Trophoblast cell (in vitro differentiated cells and primary cell): ENCODE measurements at regions not wholly inside any gene's neighbourhood (a gene's known extent, or its start where the extent isn't known, plus 50 kb on each side); places are given as distances from the start of the nearest gene placed in this dataset.
A peak's percentile ranks its signal among the peaks of the same experiment; 100 is the strongest.

Experiments used
- DNase-seq, 2 donors: peaks; one replicate each; pipeline ENCODE4 v3.0.0-alpha.2; 2016
- H2AFZ ChIP-seq: 2 replicates; pipeline ENCODE4 v1.6.1; 2013; ENCODE audit warnings: low read length, moderate library complexity, mild to moderate bottlenecking; ENCODE audit not compliant: insufficient read depth, poor library complexity
- H2AK5ac ChIP-seq: 2 replicates; pipeline ENCODE4 v1.6.1; 2013; ENCODE audit warnings: mild to moderate bottlenecking, low read length
- H2BK120ac ChIP-seq: 2 replicates; pipeline ENCODE4 v1.6.1; 2013; ENCODE audit warnings: low read length, mild to moderate bottlenecking, moderate library complexity; ENCODE audit not compliant: insufficient read depth, poor library complexity
- H2BK12ac ChIP-seq: 2 replicates; pipeline ENCODE4 v1.6.1; 2013; ENCODE audit warnings: mild to moderate bottlenecking, low read length, moderate library complexity
- H2BK5ac ChIP-seq: 2 replicates; pipeline ENCODE4 v1.6.1; 2013; ENCODE audit warnings: low read length, low read depth, moderate library complexity, mild to moderate bottlenecking; ENCODE audit not compliant: poor library complexity
- H3K14ac ChIP-seq: 2 replicates; pipeline ENCODE4 v1.6.1; 2013; ENCODE audit warnings: mild to moderate bottlenecking, low read length
- H3K18ac ChIP-seq: 2 replicates; pipeline ENCODE4 v1.6.1; 2013; ENCODE audit warnings: mild to moderate bottlenecking, low read length
- H3K23ac ChIP-seq: 2 replicates; pipeline ENCODE4 v1.6.1; 2013; ENCODE audit warnings: low read length
- H3K27ac ChIP-seq: 2 replicates; pipeline ENCODE4 v1.5.1; 2013; ENCODE audit warnings: low read depth, mild to moderate bottlenecking, inconsistent platforms, low read length, moderate library complexity
- H3K27me3 ChIP-seq: 2 replicates; pipeline ENCODE4 v1.6.1; 2013; ENCODE audit warnings: inconsistent platforms, mild to moderate bottlenecking, low read length, moderate library complexity; ENCODE audit not compliant: insufficient read depth
- H3K36me3 ChIP-seq, 2 experiments: 1 replicate in 1 of 2; 2 replicates in 1 of 2; pipeline ENCODE4 v1.6.1; 2013; ENCODE audit warnings: low read length in 2 of 2, mild to moderate bottlenecking in 2 of 2, moderate library complexity in 1 of 2; ENCODE audit not compliant: insufficient read depth in 2 of 2, control insufficient read depth in 1 of 2
- H3K4ac ChIP-seq: 2 replicates; pipeline ENCODE4 v1.6.1; 2013; ENCODE audit warnings: low read depth, mild to moderate bottlenecking, low read length, moderate library complexity
- H3K4me1 ChIP-seq, 2 experiments: 1 replicate in 1 of 2; 2 replicates in 1 of 2; pipeline ENCODE4 v1.6.1; 2013; ENCODE audit warnings: low read length in 2 of 2, mild to moderate bottlenecking in 2 of 2, moderate library complexity in 1 of 2; ENCODE audit not compliant: insufficient read depth in 2 of 2, control insufficient read depth in 1 of 2
- H3K4me2 ChIP-seq: 2 replicates; pipeline ENCODE4 v1.6.1; 2013; ENCODE audit warnings: inconsistent platforms, mild to moderate bottlenecking, low read length, moderate library complexity
- H3K4me3 ChIP-seq: 2 replicates; pipeline ENCODE4 v1.5.1; 2013; ENCODE audit warnings: mild to moderate bottlenecking, low read depth, low read length, inconsistent platforms
- H3K79me1 ChIP-seq: one replicate; pipeline ENCODE4 v1.6.1; 2013; ENCODE audit warnings: low read length
- H3K79me2 ChIP-seq: 2 replicates; pipeline ENCODE4 v1.6.1; 2013; ENCODE audit warnings: low read length, mild to moderate bottlenecking; ENCODE audit not compliant: control insufficient read depth, insufficient read depth, poor library complexity
- H3K9ac ChIP-seq: 2 replicates; pipeline ENCODE4 v1.6.1; 2013; ENCODE audit warnings: mild to moderate bottlenecking, low read length
- H3K9me3 ChIP-seq: 2 replicates; pipeline ENCODE4 v1.6.1; 2013; ENCODE audit warnings: low read depth, mild to moderate bottlenecking, control low read depth, inconsistent platforms, low read length; ENCODE audit not compliant: insufficient read depth
- H4K12ac ChIP-seq: 2 replicates; pipeline ENCODE4 v1.6.1; 2013; ENCODE audit warnings: low read depth, mild to moderate bottlenecking, low read length, moderate library complexity
- H4K8ac ChIP-seq: 2 replicates; pipeline ENCODE4 v1.6.1; 2013; ENCODE audit warnings: low read depth, mild to moderate bottlenecking, low read length, moderate library complexity
- H4K91ac ChIP-seq: one replicate; pipeline ENCODE4 v1.6.1; 2013; ENCODE audit warnings: low read depth, mild to moderate bottlenecking, low read length, moderate library complexity
- WGBS: extraction: QIAGEN DNeasy Blood & Tissue Kit; methylation state at CpG from one replicate; pipeline ENCODE4 v1.1.7; 2013; ENCODE audit warnings: missing lambda C conversion rate; ENCODE audit not compliant: insufficient read length, insufficient coverage; ENCODE audit errors: extremely low coverage; 5-methylcytosine and 5-hydroxymethylcytosine counted together

DNA sequence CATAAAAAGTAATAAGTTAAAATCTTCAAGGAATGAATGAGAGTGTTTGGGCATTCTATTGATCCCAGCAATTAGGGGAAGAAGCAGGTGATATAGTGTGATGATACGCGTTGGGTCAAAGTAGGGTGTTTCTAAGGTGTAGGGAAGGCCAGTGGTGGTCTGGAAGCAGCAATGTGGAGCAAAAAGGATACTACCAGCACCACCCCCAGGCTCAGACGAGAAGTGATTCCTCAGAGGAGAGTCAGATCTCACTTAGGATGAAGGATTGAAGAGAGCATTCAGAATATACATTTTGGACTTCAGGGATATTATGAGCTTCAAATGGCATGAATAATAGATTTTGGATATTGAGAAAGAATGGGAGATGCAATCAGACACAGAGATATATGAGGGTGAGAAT, 497.6 kb downstream of the RMST start:
- Histone ChIP-seq H3K9ac (no peak overlapping the region), H3K4me3 (no peak overlapping the region), H4K8ac (no peak overlapping the region), H3K79me2 (no peaks in the 10 kb centered on the region), H3K79me1 (no peaks in the 10 kb centered on the region), H2BK120ac (no peak overlapping the region), H2BK5ac (no peak overlapping the region), H3K9me3 (peaks cover 1% of the 10 kb centered on the region), H3K27me3 (no peaks in the 10 kb centered on the region), H2AK5ac (no peak overlapping the region), H2AFZ (no peak overlapping the region), H3K4ac (no peak overlapping the region), H3K4me1 (no peaks in the 10 kb centered on the region), H3K14ac (no peak overlapping the region), H3K27ac (no peak overlapping the region), H3K36me3 (no peaks in the 10 kb centered on the region), H2BK12ac (no peak overlapping the region), H4K91ac (no peak overlapping the region), H3K18ac (no peak overlapping the region), H3K4me2 (no peak overlapping the region), H3K23ac (no peak overlapping the region), H4K12ac (no peak overlapping the region)
- DNase-seq: no peak
- whole genome bisulfite sequencing: no CpG with 5 or more reads among the region's 3 CpGs

DNA sequence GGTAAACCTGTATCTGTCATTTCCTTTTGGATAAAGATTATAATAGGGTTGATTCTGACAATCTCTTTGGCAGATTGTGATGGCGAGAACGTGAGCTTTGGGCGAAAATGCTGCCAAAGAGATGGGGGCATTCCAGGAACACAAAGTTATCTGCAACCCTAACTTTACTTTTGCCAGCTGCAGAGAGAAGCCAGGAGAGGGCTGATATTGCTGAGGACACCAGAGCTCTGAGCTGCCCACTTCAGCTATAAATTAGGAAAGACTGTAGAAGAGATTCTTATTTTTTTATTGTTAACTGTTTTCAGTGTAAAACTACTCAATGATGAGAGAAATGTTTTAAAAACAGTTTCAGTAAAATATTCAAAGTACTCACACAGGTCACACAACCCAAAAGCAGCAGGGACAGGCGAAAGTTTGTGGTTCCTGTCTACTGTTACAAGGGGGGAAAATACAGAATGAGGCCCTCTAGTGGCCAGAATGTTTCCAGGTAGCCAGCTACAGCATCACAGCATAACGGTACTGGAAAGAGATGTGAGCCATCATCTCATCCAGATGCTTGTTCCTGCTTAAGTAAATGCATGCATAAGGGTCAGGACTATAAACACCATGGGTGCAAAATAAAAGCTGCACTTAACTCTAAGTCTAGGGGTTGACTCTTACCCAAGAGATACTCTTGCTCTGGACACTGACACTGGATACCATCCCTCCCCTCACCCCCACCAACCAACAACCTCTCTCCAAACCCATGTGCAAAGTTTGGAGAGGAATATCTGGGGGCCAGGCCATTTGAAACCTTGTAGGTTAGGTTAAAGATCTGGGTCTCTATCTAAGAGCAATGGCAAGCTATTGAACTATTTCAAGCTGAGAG, 498.4 kb downstream of the RMST start:
- WGBS: no CpG with 5 or more reads among the region's 5 CpGs
- H3K14ac ChIP-seq: no peak overlapping the region
- H2AFZ ChIP-seq: no peak overlapping the region

DNA sequence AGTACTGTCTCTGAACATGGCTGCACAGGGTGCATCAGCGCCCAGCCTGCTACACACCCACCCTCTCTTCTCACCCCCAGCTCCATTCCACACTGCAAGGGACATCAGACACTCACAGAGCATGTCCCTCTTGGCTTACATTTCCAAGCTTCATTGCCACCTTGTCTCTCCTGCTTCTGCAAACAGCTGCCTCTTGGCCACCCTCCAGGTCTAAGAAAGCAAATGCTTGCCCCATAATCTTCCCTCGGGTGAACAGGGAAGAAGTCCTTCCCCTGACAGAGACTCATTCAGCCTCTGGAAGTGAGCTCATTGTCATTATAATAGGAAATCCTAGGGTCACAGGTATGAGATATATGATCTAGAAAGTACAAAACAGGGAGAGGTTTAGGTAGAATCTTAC, 505.2 kb downstream of the RMST start:
- Histone ChIP-seq H3K9ac (no peak overlapping the region), H3K79me1 (no peaks in the 10 kb centered on the region), H3K4me3 (no peak overlapping the region), H2AFZ (no peak overlapping the region), H2BK5ac (no peak overlapping the region), H2AK5ac (no peak overlapping the region), H3K36me3 (no peaks in the 10 kb centered on the region), H3K9me3 (peaks cover 1% of the 10 kb centered on the region), H4K12ac (no peak overlapping the region), H3K27ac (no peak overlapping the region), H3K18ac (no peak overlapping the region), H3K4me1 (no peaks in the 10 kb centered on the region), H2BK120ac (no peak overlapping the region), H3K27me3 (no peaks in the 10 kb centered on the region), H3K4ac (no peak overlapping the region), H4K91ac (no peak overlapping the region), H2BK12ac (no peak overlapping the region), H3K79me2 (no peaks in the 10 kb centered on the region), H3K14ac (no peak overlapping the region), H3K4me2 (no peak overlapping the region), H3K23ac (no peak overlapping the region), H4K8ac (no peak overlapping the region)
- DNase-seq: no peak
- WGBS: no CpG with 5 or more reads among the region's 2 CpGs

More for the DNA sequence above, 498.4 kb downstream of the RMST start:
- H3K36me3 ChIP-seq: no peaks in the 10 kb centered on the region
- no peak overlapping the region for H3K4ac ChIP-seq
- H3K4me3 ChIP-seq: no peak overlapping the region
- no peaks in the 10 kb centered on the region for H3K79me2 ChIP-seq
- H4K12ac ChIP-seq: no peak overlapping the region
- no peak overlapping the region for H3K23ac ChIP-seq
- H3K4me2 ChIP-seq: no peak overlapping the region
- H3K4me1 ChIP-seq: no peaks in the 10 kb centered on the region
- H3K27me3 ChIP-seq: no peaks in the 10 kb centered on the region
- H2AK5ac ChIP-seq: no peak overlapping the region
- H3K18ac ChIP-seq: no peak overlapping the region
- no peak overlapping the region for H2BK120ac ChIP-seq
- no peak overlapping the region for H2BK12ac ChIP-seq
- no peak overlapping the region for H4K8ac ChIP-seq
- H3K9me3 ChIP-seq: peaks cover 1% of the 10 kb centered on the region
- H3K79me1 ChIP-seq: no peaks in the 10 kb centered on the region
- DNase-seq: peak; percentile 5 to 51
- H4K91ac ChIP-seq: no peak overlapping the region
- H3K9ac ChIP-seq: no peak overlapping the region
- no peak overlapping the region for H2BK5ac ChIP-seq
- H3K27ac ChIP-seq: no peak overlapping the region

GRCh38 chr12:97968641-97969197, 506.1 kb downstream of the RMST start:
- Histone ChIP-seq H3K9ac (no peak overlapping the region), H4K8ac (no peak overlapping the region), H2BK5ac (no peak overlapping the region), H3K27ac (no peak overlapping the region), H3K4me3 (no peak overlapping the region), H3K79me2 (no peaks in the 10 kb centered on the region), H3K9me3 (peaks cover 1% of the 10 kb centered on the region), H2AFZ (no peak overlapping the region), H3K18ac (no peak overlapping the region), H3K27me3 (no peaks in the 10 kb centered on the region), H2BK120ac (no peak overlapping the region), H4K91ac (no peak overlapping the region), H3K4me1 (no peaks in the 10 kb centered on the region), H3K4ac (no peak overlapping the region), H3K79me1 (no peaks in the 10 kb centered on the region), H4K12ac (no peak overlapping the region), H2AK5ac (no peak overlapping the region), H2BK12ac (no peak overlapping the region), H3K4me2 (no peak overlapping the region), H3K23ac (no peak overlapping the region), H3K14ac (no peak overlapping the region), H3K36me3 (no peaks in the 10 kb centered on the region)
- WGBS: no CpG with 5 or more reads among the region's 5 CpGs
- no peak for DNase-seq
